ENCODE measurements at regions not wholly inside any gene's neighbourhood (a gene's known extent, or its start where the extent isn't known, plus 50 kb on each side); places are given as distances from the start of the nearest gene placed in this dataset.

DNA sequence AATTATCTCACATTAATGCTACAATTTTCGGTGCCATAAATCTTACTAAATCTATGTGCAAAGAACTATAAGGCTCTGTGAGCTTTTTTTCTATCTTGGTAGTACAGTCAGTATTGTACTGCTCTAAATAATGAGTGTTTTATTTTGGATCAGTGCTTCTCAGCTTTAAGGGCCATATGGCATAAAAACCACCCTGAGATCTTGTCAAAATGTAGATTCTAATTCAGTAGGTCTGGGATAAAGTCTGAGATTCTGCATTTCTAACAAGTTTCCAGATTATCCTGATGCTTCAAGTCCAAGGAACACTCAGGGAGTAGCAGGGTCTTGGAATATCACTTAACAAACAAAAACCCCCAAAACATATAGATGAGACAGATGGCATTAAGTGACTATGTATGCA is 486.5 kb downstream of the GRXCR1 start:
- no peak for DNase-seq
- no peaks in the 10 kb centered on the region for H3K4me1 ChIP-seq
- no peaks in the 10 kb centered on the region for H3K27me3 ChIP-seq
- no peak for TF ChIP-seq POLR2A (IDR thresholded peaks at IDR 0.05)
- TF ChIP-seq, protein P1, sequence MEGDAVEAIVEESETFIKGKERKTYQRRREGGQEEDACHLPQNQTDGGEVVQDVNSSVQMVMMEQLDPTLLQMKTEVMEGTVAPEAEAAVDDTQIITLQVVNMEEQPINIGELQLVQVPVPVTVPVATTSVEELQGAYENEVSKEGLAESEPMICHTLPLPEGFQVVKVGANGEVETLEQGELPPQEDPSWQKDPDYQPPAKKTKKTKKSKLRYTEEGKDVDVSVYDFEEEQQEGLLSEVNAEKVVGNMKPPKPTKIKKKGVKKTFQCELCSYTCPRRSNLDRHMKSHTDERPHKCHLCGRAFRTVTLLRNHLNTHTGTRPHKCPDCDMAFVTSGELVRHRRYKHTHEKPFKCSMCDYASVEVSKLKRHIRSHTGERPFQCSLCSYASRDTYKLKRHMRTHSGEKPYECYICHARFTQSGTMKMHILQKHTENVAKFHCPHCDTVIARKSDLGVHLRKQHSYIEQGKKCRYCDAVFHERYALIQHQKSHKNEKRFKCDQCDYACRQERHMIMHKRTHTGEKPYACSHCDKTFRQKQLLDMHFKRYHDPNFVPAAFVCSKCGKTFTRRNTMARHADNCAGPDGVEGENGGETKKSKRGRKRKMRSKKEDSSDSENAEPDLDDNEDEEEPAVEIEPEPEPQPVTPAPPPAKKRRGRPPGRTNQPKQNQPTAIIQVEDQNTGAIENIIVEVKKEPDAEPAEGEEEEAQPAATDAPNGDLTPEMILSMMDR (IDR thresholded peaks at IDR 0.05): no peak
- intact Hi-C loops (cut with DNase I; ENCODE audit: low total_unique reads): no loop called here
- no peak overlapping the region for H3K27ac ChIP-seq
- no peaks in the 10 kb centered on the region for H3K9me3 ChIP-seq
- H3K4me3 ChIP-seq: no peak overlapping the region
- H3K36me3 ChIP-seq: no peaks in the 10 kb centered on the region

DNA sequence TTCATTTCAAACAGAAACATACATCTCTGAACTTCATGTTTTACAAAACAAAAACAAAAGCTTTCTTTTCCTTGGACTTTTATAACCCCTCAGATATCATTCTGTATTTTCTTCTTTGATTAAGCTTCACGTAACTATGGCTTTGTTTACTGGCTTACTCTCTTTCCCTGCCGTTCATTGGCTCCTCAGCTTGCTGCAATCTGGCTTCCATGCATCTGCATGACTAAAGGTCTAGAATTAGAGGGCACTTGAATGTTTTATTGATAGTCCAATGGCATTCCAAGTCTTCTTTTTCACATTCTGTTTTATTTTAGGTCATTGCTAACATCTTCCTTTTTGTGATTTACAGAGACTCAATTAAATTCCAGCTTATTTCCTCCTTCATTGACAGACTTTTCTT is 487.6 kb downstream of the GRXCR1 start:
- Histone ChIP-seq H3K27me3 (no peaks in the 10 kb centered on the region), H3K4me3 (no peak overlapping the region), H3K9me3 (no peaks in the 10 kb centered on the region), H3K36me3 (no peaks in the 10 kb centered on the region), H3K4me1 (no peaks in the 10 kb centered on the region), H3K27ac (no peak overlapping the region)
- intact Hi-C loops (cut with DNase I; ENCODE audit: low total_unique reads): no loop called here
- TF ChIP-seq POLR2A (IDR thresholded peaks at IDR 0.05): no peak
- TF ChIP-seq, protein P1 (IDR thresholded peaks at IDR 0.05): no peak
- no peak for DNase-seq

DNA sequence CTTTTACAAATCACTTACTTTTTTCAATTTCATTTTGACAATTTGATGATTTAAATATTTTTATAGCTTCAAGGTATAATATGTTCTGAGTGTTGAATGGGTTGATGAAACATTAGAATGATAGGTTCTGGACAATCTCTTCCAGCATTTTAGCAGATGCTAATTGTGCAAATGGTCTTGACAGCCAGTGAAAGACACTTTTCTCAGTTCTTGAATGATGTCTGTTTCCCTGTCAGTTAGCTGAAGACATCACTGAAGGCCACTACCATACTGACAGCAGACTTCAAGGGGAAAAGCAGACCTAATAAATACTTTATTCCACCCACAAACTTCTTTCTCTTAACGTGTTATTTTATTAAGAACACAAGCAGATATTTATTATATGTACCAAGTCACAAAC is 498.6 kb downstream of the GRXCR1 start:
- no peaks in the 10 kb centered on the region for H3K4me1 ChIP-seq
- DNase-seq: no peak
- H3K4me3 ChIP-seq: no peak overlapping the region
- intact Hi-C loops (cut with DNase I; ENCODE audit: low total_unique reads): no loop called here
- no peaks in the 10 kb centered on the region for H3K36me3 ChIP-seq
- H3K27ac ChIP-seq: no peak overlapping the region
- H3K9me3 ChIP-seq: no peaks in the 10 kb centered on the region
- H3K27me3 ChIP-seq: no peaks in the 10 kb centered on the region
- TF ChIP-seq POLR2A (IDR thresholded peaks at IDR 0.05): no peak
- TF ChIP-seq, protein P1 (IDR thresholded peaks at IDR 0.05): no peak

DNA sequence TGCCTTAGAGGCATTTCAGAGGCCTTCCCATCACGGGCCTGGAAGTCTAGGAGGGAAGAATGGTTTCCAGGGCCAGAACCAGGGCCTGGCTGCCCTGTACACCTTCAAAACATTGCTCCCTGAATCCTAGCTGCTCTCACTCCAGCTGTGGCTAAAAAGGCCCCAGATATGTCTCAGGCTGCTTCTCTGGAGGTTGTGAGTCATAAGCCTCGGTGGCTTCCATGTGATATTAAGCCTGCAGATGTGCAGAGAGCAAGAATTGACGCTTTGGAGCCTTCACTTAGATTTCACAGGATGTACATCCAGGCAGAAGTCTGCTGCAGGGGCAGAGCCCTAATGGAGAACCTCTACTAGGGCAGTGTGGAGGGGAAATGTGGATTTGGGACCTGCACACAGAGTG is 502.5 kb downstream of the GRXCR1 start:
- no peak overlapping the region for H3K27ac ChIP-seq
- no peak for DNase-seq

DNA sequence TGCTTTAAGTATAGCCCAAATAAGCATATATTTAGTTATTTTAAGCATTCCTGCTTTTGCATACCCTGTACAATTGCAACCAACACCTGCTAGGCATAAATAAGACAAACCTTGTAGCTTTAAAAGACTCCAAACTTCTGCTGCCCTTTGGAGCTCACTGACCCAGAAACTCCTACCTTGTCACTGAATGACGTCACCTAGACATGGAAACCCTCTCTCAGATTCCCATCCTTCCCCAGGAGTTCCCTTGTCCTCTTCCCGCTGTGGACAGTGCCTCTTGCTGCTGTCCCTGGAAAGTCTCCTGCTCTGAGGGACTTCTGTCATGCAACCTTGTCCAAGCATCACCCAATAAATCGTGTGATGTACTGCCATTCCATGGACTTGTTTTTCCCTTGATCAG is 507.2 kb downstream of the GRXCR1 start:
- DNase-seq: no peak
- Histone ChIP-seq H3K4me1 (no peaks in the 10 kb centered on the region), H3K9me3 (no peaks in the 10 kb centered on the region), H3K27me3 (no peaks in the 10 kb centered on the region), H3K4me3 (no peak overlapping the region), H3K27ac (no peak overlapping the region), H3K36me3 (no peaks in the 10 kb centered on the region)
- intact Hi-C loops (cut with DNase I; ENCODE audit: low total_unique reads): no loop called here
- TF ChIP-seq POLR2A (IDR thresholded peaks at IDR 0.05): no peak
- TF ChIP-seq, protein P1 (IDR thresholded peaks at IDR 0.05): no peak

More for the DNA sequence above, 502.5 kb downstream of the GRXCR1 start:
- no peaks in the 10 kb centered on the region for H3K9me3 ChIP-seq
- no peaks in the 10 kb centered on the region for H3K4me1 ChIP-seq
- intact Hi-C loops (cut with DNase I; ENCODE audit: low total_unique reads): no loop called here
- no peaks in the 10 kb centered on the region for H3K36me3 ChIP-seq
- no peak for TF ChIP-seq POLR2A (IDR thresholded peaks at IDR 0.05)
- TF ChIP-seq, protein P1 (IDR thresholded peaks at IDR 0.05): no peak
- no peaks in the 10 kb centered on the region for H3K27me3 ChIP-seq
- H3K4me3 ChIP-seq: no peak overlapping the region

Measured in uterus (tissue), 3 donors.